MM.1S (cell line): ENCODE measurements at regions not wholly inside any gene's neighbourhood (a gene's known extent, or its start where the extent isn't known, plus 50 kb on each side); places are given as distances from the start of the nearest gene placed in this dataset.

Source experiments
- EZH2 ChIP-seq: fragments of 300-600 bp; sonication (generic); optimal IDR thresholded peaks from 2 replicates; pipeline ENCODE3; 2017; ENCODE audit warnings: low read depth, mild to moderate bottlenecking, antibody characterized with exemption, low read length, mixed read lengths
- EZH2phosphoT487 ChIP-seq: fragments of 300-600 bp; sonication (generic); IDR thresholded peaks from 2 replicates; pipeline ENCODE4 v1.6.1; 2018; ENCODE audit warnings: antibody characterized with exemption, low read length
- TF ChIP-seq, protein P1 (sequence below): fragments of 300-600 bp; sonication (generic); IDR thresholded peaks from 2 replicates; pipeline ENCODE4 v1.5.1; 2016; ENCODE audit warnings: antibody characterized with exemption, low read length, mixed read lengths

DNA sequence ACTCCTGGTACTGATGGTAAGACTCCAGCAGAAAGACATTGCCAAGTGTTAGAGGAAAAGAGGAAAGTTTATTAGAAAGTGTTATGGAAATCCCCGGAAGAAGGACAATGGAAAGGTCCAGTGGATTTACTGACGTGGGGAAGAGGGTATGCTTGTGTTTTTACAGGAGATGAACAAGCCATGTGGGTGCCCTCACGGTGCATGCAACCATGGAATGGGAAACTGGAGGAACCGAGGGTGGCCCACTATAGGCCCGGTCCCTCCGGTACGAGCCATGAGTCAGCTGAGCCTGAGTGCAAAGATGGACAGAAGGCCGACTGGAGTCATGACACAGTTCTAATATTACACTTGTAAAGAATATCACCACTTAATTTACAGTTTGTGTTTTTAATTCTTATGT, 123.3 kb upstream of the ZCCHC13 start:
- TF ChIP-seq, protein P1, sequence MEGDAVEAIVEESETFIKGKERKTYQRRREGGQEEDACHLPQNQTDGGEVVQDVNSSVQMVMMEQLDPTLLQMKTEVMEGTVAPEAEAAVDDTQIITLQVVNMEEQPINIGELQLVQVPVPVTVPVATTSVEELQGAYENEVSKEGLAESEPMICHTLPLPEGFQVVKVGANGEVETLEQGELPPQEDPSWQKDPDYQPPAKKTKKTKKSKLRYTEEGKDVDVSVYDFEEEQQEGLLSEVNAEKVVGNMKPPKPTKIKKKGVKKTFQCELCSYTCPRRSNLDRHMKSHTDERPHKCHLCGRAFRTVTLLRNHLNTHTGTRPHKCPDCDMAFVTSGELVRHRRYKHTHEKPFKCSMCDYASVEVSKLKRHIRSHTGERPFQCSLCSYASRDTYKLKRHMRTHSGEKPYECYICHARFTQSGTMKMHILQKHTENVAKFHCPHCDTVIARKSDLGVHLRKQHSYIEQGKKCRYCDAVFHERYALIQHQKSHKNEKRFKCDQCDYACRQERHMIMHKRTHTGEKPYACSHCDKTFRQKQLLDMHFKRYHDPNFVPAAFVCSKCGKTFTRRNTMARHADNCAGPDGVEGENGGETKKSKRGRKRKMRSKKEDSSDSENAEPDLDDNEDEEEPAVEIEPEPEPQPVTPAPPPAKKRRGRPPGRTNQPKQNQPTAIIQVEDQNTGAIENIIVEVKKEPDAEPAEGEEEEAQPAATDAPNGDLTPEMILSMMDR: no peak
- TF ChIP-seq EZH2 (no peak), EZH2phosphoT487 (no peak)
